Testis (tissue), 2 donors: ENCODE measurements at regions not wholly inside any gene's neighbourhood (a gene's known extent, or its start where the extent isn't known, plus 50 kb on each side); places are given as distances from the start of the nearest gene placed in this dataset.

ENCODE experiments used
- POLR2A ChIP-seq: fragments of 450-650 bp; IDR thresholded peaks from one replicate; pipeline ENCODE4 v1.6.1; 2017; ENCODE audit warnings: antibody characterized with exemption, mild to moderate bottlenecking, moderate library complexity
- TF ChIP-seq, protein P1 (sequence below), 3 experiments: fragments of 450-650 bp in 2 of 3; fragments of 200-600 bp in 1 of 3; sonication (generic) in 1 of 3; IDR thresholded peaks; one replicate each; pipeline ENCODE4 v1.5.1; 2016 to 2019; ENCODE audit warnings: antibody characterized with exemption in 3 of 3, mild to moderate bottlenecking in 2 of 3, moderate library complexity in 1 of 3

DNA sequence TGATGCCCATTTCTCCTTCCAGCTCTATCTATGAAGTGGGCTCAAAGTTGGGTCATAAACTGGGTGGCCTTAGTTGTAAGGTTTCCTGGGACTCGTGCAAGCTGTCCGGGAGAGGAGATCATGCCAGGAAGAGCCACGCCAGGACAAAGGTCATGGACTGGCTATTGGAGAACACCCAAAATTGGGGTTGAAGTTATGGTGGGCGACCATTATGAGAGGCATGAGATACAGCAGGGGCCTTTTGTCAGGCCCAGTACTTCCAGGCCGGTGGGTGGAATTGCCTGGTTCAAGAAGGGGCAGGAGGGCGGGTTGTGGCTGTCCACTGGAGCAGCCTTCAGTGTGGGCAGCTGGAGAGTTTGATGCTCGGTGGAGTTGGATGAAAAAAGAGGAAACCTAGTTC lies 225.1 kb upstream of the SSTR4 start:
- TF ChIP-seq POLR2A, result no peak
- TF ChIP-seq, protein P1, sequence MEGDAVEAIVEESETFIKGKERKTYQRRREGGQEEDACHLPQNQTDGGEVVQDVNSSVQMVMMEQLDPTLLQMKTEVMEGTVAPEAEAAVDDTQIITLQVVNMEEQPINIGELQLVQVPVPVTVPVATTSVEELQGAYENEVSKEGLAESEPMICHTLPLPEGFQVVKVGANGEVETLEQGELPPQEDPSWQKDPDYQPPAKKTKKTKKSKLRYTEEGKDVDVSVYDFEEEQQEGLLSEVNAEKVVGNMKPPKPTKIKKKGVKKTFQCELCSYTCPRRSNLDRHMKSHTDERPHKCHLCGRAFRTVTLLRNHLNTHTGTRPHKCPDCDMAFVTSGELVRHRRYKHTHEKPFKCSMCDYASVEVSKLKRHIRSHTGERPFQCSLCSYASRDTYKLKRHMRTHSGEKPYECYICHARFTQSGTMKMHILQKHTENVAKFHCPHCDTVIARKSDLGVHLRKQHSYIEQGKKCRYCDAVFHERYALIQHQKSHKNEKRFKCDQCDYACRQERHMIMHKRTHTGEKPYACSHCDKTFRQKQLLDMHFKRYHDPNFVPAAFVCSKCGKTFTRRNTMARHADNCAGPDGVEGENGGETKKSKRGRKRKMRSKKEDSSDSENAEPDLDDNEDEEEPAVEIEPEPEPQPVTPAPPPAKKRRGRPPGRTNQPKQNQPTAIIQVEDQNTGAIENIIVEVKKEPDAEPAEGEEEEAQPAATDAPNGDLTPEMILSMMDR (IDR thresholded peaks at IDR 0.05), result no peak
